ENCODE measurements at regions not wholly inside any gene's neighbourhood (a gene's known extent, or its start where the extent isn't known, plus 50 kb on each side); places are given as distances from the start of the nearest gene placed in this dataset.

- no peak overlapping the region for H3K27ac ChIP-seq (ENCODE audit: low read length)
- ChIA-PET CTCF (no interaction called here), POLR2A (no interaction called here)
- H3K27me3 Mint-ChIP-seq: peaks cover 5 to 17% of the 10 kb centered on the region in 2 donors
- no peak overlapping the region for H3K4me3 ChIP-seq (ENCODE audit: control insufficient read depth in 1 of 2, extremely low read depth in 1 of 2, low read length in 1 of 2)
- no peak overlapping the region for H3K27ac Mint-ChIP-seq
- WGBS (ENCODE audit: insufficient coverage): no CpG with 5 or more reads among the region's 1 CpG
- DNase-seq: no peak
- H3K4me1 Mint-ChIP-seq: no peaks in the 10 kb centered on the region
- no peaks in the 10 kb centered on the region for H3K36me3 ChIP-seq (ENCODE audit: control insufficient read depth in 2 of 2, extremely low read depth in 1 of 2, insufficient read depth in 1 of 2, low read length in 1 of 2)
- peaks cover 7 to 33% (median 11%) of the 10 kb centered on the region in 3 donors for H3K9me3 Mint-ChIP-seq
- peaks cover 3% of the 10 kb centered on the region for H3K36me3 Mint-ChIP-seq
- H3K4me3 Mint-ChIP-seq: no peak overlapping the region
- H3K4me1 ChIP-seq (ENCODE audit: control insufficient read depth in 1 of 2, extremely low read depth in 1 of 2, insufficient read depth in 2 of 2, low read length in 2 of 2): no peaks in the 10 kb centered on the region
- no peaks in the 10 kb centered on the region for H3K27me3 ChIP-seq (replicated peaks in 1 of 2; ENCODE audit: control insufficient read depth in 2 of 2, extremely low read depth in 1 of 2, insufficient read depth in 2 of 2, low read length in 1 of 2)
- H3K9me3 ChIP-seq: no peaks in the 10 kb centered on the region
- no peak for ATAC-seq (replicated peaks in 1 of 4)
Observed at GRCh38 chr1:5093042-5093441, 438.6 kb downstream of the AJAP1 start.

GRCh38 chr1:5084676-5085075 is 430.3 kb downstream of the AJAP1 start:
- POLR2A ChIA-PET: no interaction called here
- 60% methylated on average over 4 of the region's 4 CpGs for WGBS (ENCODE audit: insufficient coverage)
- CTCF ChIA-PET: no interaction called here

DNA sequence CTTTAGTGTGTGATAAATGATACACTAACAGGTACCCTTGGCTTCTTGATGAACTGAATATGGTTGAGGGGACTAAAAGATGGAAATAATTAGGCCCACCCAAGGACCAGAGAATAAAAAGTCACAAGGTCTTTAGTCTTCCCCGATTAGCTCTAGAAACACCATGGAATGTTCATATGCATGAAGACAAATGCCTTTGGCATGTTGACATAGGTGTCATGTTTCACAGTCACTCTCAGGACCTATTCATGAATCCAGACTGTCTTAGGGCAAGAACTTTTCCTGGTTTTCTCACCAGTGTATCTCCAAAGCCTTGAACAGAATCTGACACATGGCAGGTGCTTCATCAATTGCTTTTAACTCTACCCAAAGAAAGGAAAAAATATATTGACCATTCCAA is 412.8 kb downstream of the AJAP1 start:
- CTCF ChIA-PET: no interaction called here
- DNase-seq (no peak), ATAC-seq (replicated peaks in 1 of 4) (no peak)
- no peak overlapping the region for H3K4me3 ChIP-seq (ENCODE audit: control insufficient read depth in 1 of 2, extremely low read depth in 1 of 2, low read length in 1 of 2)
- POLR2A ChIA-PET: no interaction called here
- no peaks in the 10 kb centered on the region for H3K27me3 ChIP-seq (replicated peaks in 1 of 2; ENCODE audit: control insufficient read depth in 2 of 2, extremely low read depth in 1 of 2, insufficient read depth in 2 of 2, low read length in 1 of 2)
- WGBS (ENCODE audit: insufficient coverage): 57% methylated on average over 1 of the region's 1 CpG
- peaks cover 4 to 40% of the 10 kb centered on the region in 2 donors for H3K27me3 Mint-ChIP-seq
- H3K27ac Mint-ChIP-seq: no peak overlapping the region
- H3K27ac ChIP-seq (ENCODE audit: low read length): no peak overlapping the region
- H3K9me3 ChIP-seq: no peaks in the 10 kb centered on the region
- H3K9me3 Mint-ChIP-seq: peaks cover 0 to 3% (median 2%) of the 10 kb centered on the region in 3 donors
- H3K4me1 Mint-ChIP-seq: no peaks in the 10 kb centered on the region
- H3K36me3 ChIP-seq (ENCODE audit: control insufficient read depth in 2 of 2, extremely low read depth in 1 of 2, insufficient read depth in 1 of 2, low read length in 1 of 2): no peaks in the 10 kb centered on the region
- no peak overlapping the region for H3K4me3 Mint-ChIP-seq
- H3K4me1 ChIP-seq (ENCODE audit: control insufficient read depth in 1 of 2, extremely low read depth in 1 of 2, insufficient read depth in 2 of 2, low read length in 2 of 2): no peaks in the 10 kb centered on the region
- H3K36me3 Mint-ChIP-seq: no peaks in the 10 kb centered on the region

More at GRCh38 chr1:5084676-5085075, 430.3 kb downstream of the AJAP1 start:
- Mint-ChIP-seq H3K27me3 (peaks cover 7 to 19% of the 10 kb centered on the region in 2 donors), H3K4me1 (no peaks in the 10 kb centered on the region), H3K36me3 (no peaks in the 10 kb centered on the region), H3K9me3 (peaks cover 0 to 4% (median 0%) of the 10 kb centered on the region in 3 donors), H3K27ac (no peak overlapping the region), H3K4me3 (no peak overlapping the region)
- DNase-seq (no peak), ATAC-seq (replicated peaks in 1 of 4) (no peak)
- Histone ChIP-seq H3K27ac (ENCODE audit: low read length) (no peak overlapping the region), H3K4me1 (ENCODE audit: control insufficient read depth in 1 of 2, extremely low read depth in 1 of 2, insufficient read depth in 2 of 2, low read length in 2 of 2) (no peaks in the 10 kb centered on the region), H3K27me3 (replicated peaks in 1 of 2; ENCODE audit: control insufficient read depth in 2 of 2, extremely low read depth in 1 of 2, insufficient read depth in 2 of 2, low read length in 1 of 2) (peaks cover 0 to 3% of the 10 kb centered on the region in 2 experiments), H3K36me3 (ENCODE audit: control insufficient read depth in 2 of 2, extremely low read depth in 1 of 2, insufficient read depth in 1 of 2, low read length in 1 of 2) (no peaks in the 10 kb centered on the region), H3K4me3 (ENCODE audit: control insufficient read depth in 1 of 2, extremely low read depth in 1 of 2, low read length in 1 of 2) (no peak overlapping the region), H3K9me3 (no peaks in the 10 kb centered on the region)

DNA sequence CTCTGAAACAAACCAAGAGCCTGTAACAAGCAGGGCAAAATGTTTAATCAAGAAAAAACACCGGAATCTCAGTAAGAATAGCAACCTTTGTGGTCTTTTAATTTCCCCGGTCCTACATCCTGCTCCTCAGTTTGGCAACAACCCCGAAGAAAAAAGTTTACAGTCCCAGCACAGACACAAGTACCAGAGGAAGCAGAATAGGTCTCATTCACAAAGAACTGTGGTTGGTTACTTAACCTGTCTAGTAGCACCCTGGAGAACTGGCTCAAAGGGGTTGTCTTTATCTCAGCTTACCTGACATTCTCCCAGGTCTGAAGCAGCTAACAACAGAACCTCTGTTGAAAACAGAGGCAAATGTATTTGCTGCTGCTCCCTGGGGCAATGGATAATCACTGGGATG is 399.3 kb downstream of the AJAP1 start:
- ATAC-seq (replicated peaks in 1 of 4): peak in 2 of 4 experiments; percentile 6 to 34
- H3K27me3 Mint-ChIP-seq: peaks cover 10 to 15% of the 10 kb centered on the region in 2 donors
- DNase-seq: peak in 1 of 35 experiments; percentile 7

DNA sequence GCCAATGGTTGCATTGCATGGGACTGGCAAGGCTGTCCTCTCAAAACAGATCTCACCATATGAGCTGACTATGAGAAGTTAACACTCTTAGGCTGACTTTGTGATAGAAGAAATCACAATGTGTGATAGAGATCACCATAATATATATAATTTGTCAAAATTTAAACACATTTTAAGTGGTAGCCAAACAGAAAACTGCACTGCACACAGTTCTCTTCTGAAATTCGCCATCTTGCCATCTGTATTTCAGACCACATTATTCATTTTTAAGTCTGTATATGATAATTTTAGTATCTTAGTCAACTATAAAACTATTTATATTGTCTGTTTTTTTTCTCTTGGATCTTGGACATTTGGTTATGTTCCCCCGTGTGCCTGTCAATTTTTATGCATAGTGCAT is 374.7 kb downstream of the AJAP1 start:
- DNase-seq (no peak), ATAC-seq (replicated peaks in 1 of 4) (no peak)
- H3K4me3 Mint-ChIP-seq: no peak overlapping the region
- H3K27ac ChIP-seq (ENCODE audit: low read length): no peak overlapping the region
- no peaks in the 10 kb centered on the region for H3K4me1 Mint-ChIP-seq
- H3K4me3 ChIP-seq (ENCODE audit: control insufficient read depth in 1 of 2, extremely low read depth in 1 of 2, low read length in 1 of 2): no peak overlapping the region
- H3K9me3 Mint-ChIP-seq: peaks cover 0 to 3% (median 0%) of the 10 kb centered on the region in 3 donors
- ChIA-PET POLR2A (no interaction called here), CTCF (no interaction called here)
- H3K36me3 Mint-ChIP-seq: no peaks in the 10 kb centered on the region
- peaks cover 9 to 13% of the 10 kb centered on the region in 2 donors for H3K27me3 Mint-ChIP-seq
- H3K27me3 ChIP-seq (replicated peaks in 1 of 2; ENCODE audit: control insufficient read depth in 2 of 2, extremely low read depth in 1 of 2, insufficient read depth in 2 of 2, low read length in 1 of 2): peaks cover 0 to 6% of the 10 kb centered on the region in 2 experiments
- no peaks in the 10 kb centered on the region for H3K4me1 ChIP-seq (ENCODE audit: control insufficient read depth in 1 of 2, extremely low read depth in 1 of 2, insufficient read depth in 2 of 2, low read length in 2 of 2)
- H3K9me3 ChIP-seq: no peaks in the 10 kb centered on the region
- no CpG with 5 or more reads among the region's 2 CpGs for WGBS (ENCODE audit: insufficient coverage)
- H3K36me3 ChIP-seq (ENCODE audit: control insufficient read depth in 2 of 2, extremely low read depth in 1 of 2, insufficient read depth in 1 of 2, low read length in 1 of 2): no peaks in the 10 kb centered on the region
- H3K27ac Mint-ChIP-seq: no peak overlapping the region

More for the DNA sequence above, 399.3 kb downstream of the AJAP1 start:
- Histone ChIP-seq H3K9me3 (peaks cover 8% of the 10 kb centered on the region), H3K4me1 (ENCODE audit: control insufficient read depth in 1 of 2, extremely low read depth in 1 of 2, insufficient read depth in 2 of 2, low read length in 2 of 2) (no peaks in the 10 kb centered on the region), H3K36me3 (ENCODE audit: control insufficient read depth in 2 of 2, extremely low read depth in 1 of 2, insufficient read depth in 1 of 2, low read length in 1 of 2) (no peaks in the 10 kb centered on the region), H3K27me3 (replicated peaks in 1 of 2; ENCODE audit: control insufficient read depth in 2 of 2, extremely low read depth in 1 of 2, insufficient read depth in 2 of 2, low read length in 1 of 2) (no peaks in the 10 kb centered on the region), H3K27ac (ENCODE audit: low read length) (no peak overlapping the region), H3K4me3 (ENCODE audit: control insufficient read depth in 1 of 2, extremely low read depth in 1 of 2, low read length in 1 of 2) (no peak overlapping the region)
- Mint-ChIP-seq H3K27ac (no peak overlapping the region), H3K9me3 (peaks cover 8 to 24% (median 18%) of the 10 kb centered on the region in 3 donors), H3K36me3 (no peaks in the 10 kb centered on the region), H3K4me1 (no peaks in the 10 kb centered on the region), H3K4me3 (no peak overlapping the region)
- 10% methylated on average over 3 of the region's 3 CpGs for WGBS (ENCODE audit: insufficient coverage)
- ChIA-PET POLR2A (no interaction called here), CTCF (no interaction called here)

GRCh38 chr1:5012249-5012648 is 357.8 kb downstream of the AJAP1 start:
- no peak overlapping the region for H3K4me3 Mint-ChIP-seq
- no CpG with 5 or more reads among the region's 3 CpGs for WGBS (ENCODE audit: insufficient coverage)
- no peaks in the 10 kb centered on the region for H3K4me1 ChIP-seq (ENCODE audit: control insufficient read depth in 1 of 2, extremely low read depth in 1 of 2, insufficient read depth in 2 of 2, low read length in 2 of 2)
- ATAC-seq (replicated peaks in 1 of 4) (no peak), DNase-seq (no peak)
- H3K9me3 Mint-ChIP-seq: no peaks in the 10 kb centered on the region
- no peaks in the 10 kb centered on the region for H3K36me3 Mint-ChIP-seq
- no peak overlapping the region for H3K27ac Mint-ChIP-seq
- CTCF ChIA-PET: no interaction called here
- H3K27me3 ChIP-seq (replicated peaks in 1 of 2; ENCODE audit: control insufficient read depth in 2 of 2, extremely low read depth in 1 of 2, insufficient read depth in 2 of 2, low read length in 1 of 2): peaks cover 0 to 22% of the 10 kb centered on the region in 2 experiments
- H3K27ac ChIP-seq (ENCODE audit: low read length): no peak overlapping the region
- H3K4me3 ChIP-seq (ENCODE audit: control insufficient read depth in 1 of 2, extremely low read depth in 1 of 2, low read length in 1 of 2): no peak overlapping the region
- H3K27me3 Mint-ChIP-seq: peaks cover 6 to 14% of the 10 kb centered on the region in 2 donors
- H3K9me3 ChIP-seq: no peaks in the 10 kb centered on the region
- POLR2A ChIA-PET: no interaction called here
- no peaks in the 10 kb centered on the region for H3K36me3 ChIP-seq (ENCODE audit: control insufficient read depth in 2 of 2, extremely low read depth in 1 of 2, insufficient read depth in 1 of 2, low read length in 1 of 2)
- H3K4me1 Mint-ChIP-seq: no peaks in the 10 kb centered on the region

DNA sequence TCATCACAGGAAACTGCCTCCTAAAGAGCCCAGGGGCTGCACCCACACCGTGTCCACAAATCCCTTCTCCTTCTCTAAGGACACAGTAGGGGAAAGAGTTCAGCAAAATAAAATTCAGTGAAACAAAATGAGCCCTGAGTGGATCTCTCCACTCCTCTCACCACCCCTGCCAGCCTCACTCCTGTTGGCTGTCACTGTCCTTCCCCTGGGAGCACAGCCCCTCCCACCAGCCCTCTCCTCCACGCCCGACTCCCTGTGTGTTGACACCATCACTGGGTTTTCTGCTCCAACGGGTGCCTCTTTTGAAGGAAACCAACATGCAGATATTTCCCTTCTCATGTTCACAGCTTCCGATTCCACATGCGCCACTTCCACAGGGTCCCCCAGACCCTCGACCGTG is 356.2 kb downstream of the AJAP1 start:
- Mint-ChIP-seq H3K27ac (no peak overlapping the region), H3K9me3 (no peaks in the 10 kb centered on the region), H3K36me3 (no peaks in the 10 kb centered on the region), H3K4me1 (no peaks in the 10 kb centered on the region), H3K4me3 (no peak overlapping the region), H3K27me3 (peaks cover 6 to 14% of the 10 kb centered on the region in 2 donors)
- no peaks in the 10 kb centered on the region for H3K9me3 ChIP-seq
- no peak overlapping the region for H3K4me3 ChIP-seq (ENCODE audit: control insufficient read depth in 1 of 2, extremely low read depth in 1 of 2, low read length in 1 of 2)
- H3K27ac ChIP-seq (ENCODE audit: low read length): no peak overlapping the region
- H3K4me1 ChIP-seq (ENCODE audit: control insufficient read depth in 1 of 2, extremely low read depth in 1 of 2, insufficient read depth in 2 of 2, low read length in 2 of 2): no peaks in the 10 kb centered on the region
- no peaks in the 10 kb centered on the region for H3K36me3 ChIP-seq (ENCODE audit: control insufficient read depth in 2 of 2, extremely low read depth in 1 of 2, insufficient read depth in 1 of 2, low read length in 1 of 2)
- peaks cover 0 to 22% of the 10 kb centered on the region in 2 experiments for H3K27me3 ChIP-seq (replicated peaks in 1 of 2; ENCODE audit: control insufficient read depth in 2 of 2, extremely low read depth in 1 of 2, insufficient read depth in 2 of 2, low read length in 1 of 2)
- CTCF ChIA-PET: no interaction called here
- DNase-seq (no peak), ATAC-seq (replicated peaks in 1 of 4) (no peak)
- POLR2A ChIA-PET: no interaction called here
- WGBS (ENCODE audit: insufficient coverage): 90% methylated on average over 7 of the region's 8 CpGs
